ENCODE measurements at regions not wholly inside any gene's neighbourhood (a gene's known extent, or its start where the extent isn't known, plus 50 kb on each side); places are given as distances from the start of the nearest gene placed in this dataset.
"Not testable (repeated sequence)": the region's sequence is repeated elsewhere in the genome, so short reads cannot be mapped to it uniquely, and the experiment has no call there.

DNA sequence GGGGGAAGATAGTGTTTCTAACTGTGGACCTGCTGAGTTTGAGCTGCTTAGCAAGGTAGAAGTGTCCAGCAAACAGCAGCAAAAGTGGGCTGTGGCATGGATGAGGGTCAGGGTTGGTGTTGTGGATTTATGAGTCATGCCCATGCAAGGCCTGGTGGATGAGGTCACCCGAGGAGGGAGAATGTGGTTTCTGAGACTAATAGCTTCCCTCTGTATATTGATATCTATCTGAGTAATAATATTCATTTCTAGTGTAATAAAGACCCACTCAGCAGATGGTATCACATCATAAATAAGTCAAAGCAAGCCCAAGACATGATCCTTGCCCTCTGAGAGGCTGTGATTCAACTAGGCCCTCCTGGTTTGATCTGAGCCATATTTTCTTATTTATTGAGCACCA, 597.8 kb upstream of the CLINT1 start:
- H3K27ac ChIP-seq = peak overlapping the region in 1 of 2 donors; percentile 21
- H3K4me3 ChIP-seq = no peak overlapping the region
- ATAC-seq (ENCODE audit: insufficient number of reproducible peaks, low FRiP score, low read depth) = no peak
- peak; percentile 31 for DNase-seq (ENCODE audit: low spot score)
- H3K9me3 ChIP-seq = no peaks in the 10 kb centered on the region
- no peaks in the 10 kb centered on the region for H3K27me3 ChIP-seq (replicated peaks; ENCODE audit: insufficient read depth)
- H3K4me1 ChIP-seq (ENCODE audit: control insufficient read depth in 1 of 2, low read depth in 2 of 2) = peaks cover 0 to 10% of the 10 kb centered on the region in 2 donors
- no peaks in the 10 kb centered on the region for H3K36me3 ChIP-seq
- TF ChIP-seq, protein P1, sequence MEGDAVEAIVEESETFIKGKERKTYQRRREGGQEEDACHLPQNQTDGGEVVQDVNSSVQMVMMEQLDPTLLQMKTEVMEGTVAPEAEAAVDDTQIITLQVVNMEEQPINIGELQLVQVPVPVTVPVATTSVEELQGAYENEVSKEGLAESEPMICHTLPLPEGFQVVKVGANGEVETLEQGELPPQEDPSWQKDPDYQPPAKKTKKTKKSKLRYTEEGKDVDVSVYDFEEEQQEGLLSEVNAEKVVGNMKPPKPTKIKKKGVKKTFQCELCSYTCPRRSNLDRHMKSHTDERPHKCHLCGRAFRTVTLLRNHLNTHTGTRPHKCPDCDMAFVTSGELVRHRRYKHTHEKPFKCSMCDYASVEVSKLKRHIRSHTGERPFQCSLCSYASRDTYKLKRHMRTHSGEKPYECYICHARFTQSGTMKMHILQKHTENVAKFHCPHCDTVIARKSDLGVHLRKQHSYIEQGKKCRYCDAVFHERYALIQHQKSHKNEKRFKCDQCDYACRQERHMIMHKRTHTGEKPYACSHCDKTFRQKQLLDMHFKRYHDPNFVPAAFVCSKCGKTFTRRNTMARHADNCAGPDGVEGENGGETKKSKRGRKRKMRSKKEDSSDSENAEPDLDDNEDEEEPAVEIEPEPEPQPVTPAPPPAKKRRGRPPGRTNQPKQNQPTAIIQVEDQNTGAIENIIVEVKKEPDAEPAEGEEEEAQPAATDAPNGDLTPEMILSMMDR (IDR thresholded peaks at IDR 0.05) = no peak

DNA sequence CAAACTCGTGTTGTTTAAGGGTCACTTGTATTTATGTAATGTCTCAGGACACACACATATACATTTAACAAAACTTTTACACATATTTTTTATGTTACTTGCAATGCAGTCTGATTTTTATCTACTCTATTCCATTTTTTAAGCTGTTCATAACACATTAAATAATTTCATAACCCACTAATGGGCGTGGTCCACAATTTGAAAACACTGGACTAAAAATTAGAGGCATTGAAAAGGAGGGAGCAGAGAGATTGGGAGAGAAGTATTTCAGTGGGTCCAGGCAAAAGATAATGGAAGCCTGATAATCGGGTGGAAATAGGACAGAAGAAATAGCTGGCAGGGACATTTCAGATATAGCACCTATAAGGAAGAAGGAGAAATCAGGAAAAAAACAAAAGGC, 597.3 kb upstream of the CLINT1 start:
- ATAC-seq (ENCODE audit: insufficient number of reproducible peaks, low FRiP score, low read depth) = no peak
- TF ChIP-seq, protein P1 (IDR thresholded peaks at IDR 0.05) = no peak
- no peaks in the 10 kb centered on the region for H3K36me3 ChIP-seq
- H3K9me3 ChIP-seq = no peaks in the 10 kb centered on the region
- H3K27me3 ChIP-seq (replicated peaks; ENCODE audit: insufficient read depth) = no peaks in the 10 kb centered on the region
- peaks cover 3 to 8% of the 10 kb centered on the region in 2 donors for H3K4me1 ChIP-seq (ENCODE audit: control insufficient read depth in 1 of 2, low read depth in 2 of 2)
- no peak for DNase-seq (ENCODE audit: low spot score)
- peak overlapping the region in 1 of 2 donors; percentile 21 for H3K27ac ChIP-seq
- H3K4me3 ChIP-seq = no peak overlapping the region

DNA sequence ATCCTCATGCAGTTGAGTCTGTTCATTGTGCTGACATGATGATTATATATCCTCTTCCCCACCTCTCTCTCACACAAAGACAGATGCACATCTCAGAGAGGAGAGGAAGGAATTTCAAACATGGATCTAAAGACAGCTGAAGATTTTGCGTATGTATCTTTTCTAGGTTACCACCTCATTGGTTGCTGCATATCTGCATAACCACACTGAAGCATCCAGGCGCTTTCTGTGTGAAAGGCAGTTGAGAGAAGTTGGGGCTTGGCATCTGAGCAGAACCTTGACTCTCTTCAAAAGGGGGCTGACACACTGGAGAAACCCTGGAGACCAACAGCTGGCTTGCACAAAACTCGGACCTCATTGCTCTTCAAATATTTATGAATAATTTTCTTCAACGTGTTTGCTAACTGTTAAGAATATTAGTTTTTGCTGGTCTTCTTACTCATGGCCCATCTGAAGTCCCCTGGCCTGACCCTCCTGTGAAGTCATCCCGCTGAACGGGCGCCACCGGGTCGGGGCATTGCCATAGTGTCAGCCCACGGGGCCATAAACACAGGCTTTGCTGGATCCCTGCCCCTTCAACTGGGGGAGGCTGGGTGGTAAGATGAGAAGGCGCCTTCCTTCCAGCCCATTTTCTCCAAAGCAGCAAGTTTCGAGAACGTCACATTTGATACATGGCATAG, 593.2 kb upstream of the CLINT1 start:
- Histone ChIP-seq H3K27me3 (replicated peaks; ENCODE audit: insufficient read depth) (no peaks in the 10 kb centered on the region), H3K4me1 (ENCODE audit: control insufficient read depth in 1 of 2, low read depth in 2 of 2) (peaks cover 5 to 10% of the 10 kb centered on the region in 2 donors), H3K27ac (peak overlapping the region in 1 of 2 donors; percentile 34), H3K9me3 (no peaks in the 10 kb centered on the region), H3K36me3 (no peaks in the 10 kb centered on the region), H3K4me3 (no peak overlapping the region)
- DNase-seq (ENCODE audit: low spot score) = no peak
- ATAC-seq (ENCODE audit: insufficient number of reproducible peaks, low FRiP score, low read depth) = no peak
- TF ChIP-seq, protein P1 (IDR thresholded peaks at IDR 0.05) = no peak

DNA sequence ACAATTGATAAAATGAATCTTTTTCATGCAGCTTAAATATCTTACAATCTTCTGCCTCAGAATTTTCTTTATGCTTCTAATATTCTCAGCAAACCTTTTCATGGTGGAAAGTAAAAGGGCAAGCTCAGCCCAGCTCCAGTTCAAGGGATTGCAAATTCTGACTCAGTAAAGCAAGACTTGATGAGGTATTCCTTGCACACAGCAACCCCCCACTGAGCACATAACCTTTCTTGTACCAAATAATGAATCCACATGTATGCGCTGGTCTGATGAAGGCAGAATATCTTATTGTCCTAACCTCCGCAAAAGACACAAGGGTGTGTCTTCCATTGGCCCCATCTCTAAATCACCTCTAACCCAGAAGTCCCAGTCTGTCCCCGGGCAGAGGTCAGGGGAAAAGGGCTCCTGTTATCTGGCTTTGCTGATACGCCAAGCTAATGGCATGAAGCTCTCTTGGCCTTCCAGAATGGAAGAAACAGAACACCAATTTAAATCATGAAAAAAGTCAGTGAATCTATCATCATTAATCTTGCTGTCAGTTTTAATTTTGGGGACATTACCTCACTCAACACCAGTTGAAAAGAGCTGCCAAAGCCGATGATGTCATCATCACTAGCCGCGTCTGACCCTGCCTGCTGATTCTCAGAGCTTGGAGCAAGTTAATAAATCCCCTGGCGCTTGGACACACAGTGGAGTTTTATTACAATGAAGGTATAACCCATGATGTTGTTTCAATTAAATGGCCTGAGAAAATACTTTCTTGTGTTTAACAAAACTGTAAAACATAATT, 592.5 kb upstream of the CLINT1 start:
- ATAC-seq (ENCODE audit: insufficient number of reproducible peaks, low FRiP score, low read depth) (peak; percentile 86), DNase-seq (ENCODE audit: low spot score) (peak; percentile 20)
- Histone ChIP-seq H3K27ac (peak overlapping the region in 1 of 2 donors; percentile 34), H3K4me1 (ENCODE audit: control insufficient read depth in 1 of 2, low read depth in 2 of 2) (peaks cover 5 to 10% of the 10 kb centered on the region in 2 donors), H3K36me3 (no peaks in the 10 kb centered on the region), H3K9me3 (no peaks in the 10 kb centered on the region), H3K4me3 (no peak overlapping the region), H3K27me3 (replicated peaks; ENCODE audit: insufficient read depth) (no peaks in the 10 kb centered on the region)
- TF ChIP-seq, protein P1 (IDR thresholded peaks at IDR 0.05) = no peak

DNA sequence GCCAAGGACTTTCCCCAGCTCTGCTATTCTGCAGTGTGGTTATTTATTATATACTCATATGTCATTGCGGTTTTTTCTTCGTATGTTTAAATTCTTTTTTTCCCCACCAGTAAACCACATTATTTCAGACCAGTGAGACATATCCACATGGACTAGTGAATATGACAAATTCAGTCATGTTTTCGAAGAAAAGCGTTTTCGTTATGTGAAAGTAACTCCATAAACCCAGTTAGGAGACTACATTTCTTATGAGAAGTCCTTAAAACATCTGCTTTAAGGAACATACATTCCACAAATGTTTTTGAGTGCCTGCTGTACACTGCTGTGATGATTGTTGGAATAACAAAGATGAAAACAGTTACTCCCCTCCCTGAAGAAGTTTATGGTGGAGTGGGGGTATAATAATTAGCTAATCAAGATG, 591.8 kb upstream of the CLINT1 start:
- H3K9me3 ChIP-seq = no peaks in the 10 kb centered on the region
- TF ChIP-seq, protein P1 (IDR thresholded peaks at IDR 0.05) = no peak
- H3K27me3 ChIP-seq (replicated peaks; ENCODE audit: insufficient read depth) = no peaks in the 10 kb centered on the region
- H3K36me3 ChIP-seq = no peaks in the 10 kb centered on the region
- H3K4me1 ChIP-seq (ENCODE audit: control insufficient read depth in 1 of 2, low read depth in 2 of 2) = peaks cover 5 to 10% of the 10 kb centered on the region in 2 donors
- ATAC-seq (ENCODE audit: insufficient number of reproducible peaks, low FRiP score, low read depth) (no peak), DNase-seq (ENCODE audit: low spot score) (no peak)
- H3K4me3 ChIP-seq = no peak overlapping the region
- no peak overlapping the region for H3K27ac ChIP-seq

DNA sequence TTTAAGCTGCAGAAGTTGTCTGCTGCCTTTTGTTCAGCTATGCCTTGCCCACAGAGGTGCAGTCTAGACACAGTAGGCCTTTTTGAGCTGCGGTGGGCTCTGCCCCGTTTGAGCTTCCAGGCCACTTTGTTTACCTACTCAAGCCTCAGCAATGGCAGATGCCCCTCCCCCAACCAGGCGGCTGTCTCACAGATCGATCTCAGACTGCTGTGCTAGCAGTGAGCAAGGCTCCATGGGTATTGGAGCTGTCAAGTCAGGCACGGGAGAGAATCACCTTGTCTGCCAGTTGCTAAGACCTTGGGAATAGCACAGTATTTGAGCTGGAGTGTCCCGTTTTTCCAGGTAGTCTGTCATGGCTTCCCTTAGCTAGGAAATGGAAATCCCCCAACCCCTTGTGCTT, 587.8 kb upstream of the CLINT1 start:
- DNase-seq (ENCODE audit: low spot score); H3K27me3 ChIP-seq (replicated peaks; ENCODE audit: insufficient read depth); H3K27ac ChIP-seq; H3K36me3 ChIP-seq; H3K4me3 ChIP-seq; ATAC-seq (ENCODE audit: insufficient number of reproducible peaks, low FRiP score, low read depth); H3K9me3 ChIP-seq: not testable (repeated sequence)
- H3K4me1 ChIP-seq (ENCODE audit: control insufficient read depth in 1 of 2, low read depth in 2 of 2) = peaks cover 5 to 10% of the 10 kb centered on the region in 2 donors

DNA sequence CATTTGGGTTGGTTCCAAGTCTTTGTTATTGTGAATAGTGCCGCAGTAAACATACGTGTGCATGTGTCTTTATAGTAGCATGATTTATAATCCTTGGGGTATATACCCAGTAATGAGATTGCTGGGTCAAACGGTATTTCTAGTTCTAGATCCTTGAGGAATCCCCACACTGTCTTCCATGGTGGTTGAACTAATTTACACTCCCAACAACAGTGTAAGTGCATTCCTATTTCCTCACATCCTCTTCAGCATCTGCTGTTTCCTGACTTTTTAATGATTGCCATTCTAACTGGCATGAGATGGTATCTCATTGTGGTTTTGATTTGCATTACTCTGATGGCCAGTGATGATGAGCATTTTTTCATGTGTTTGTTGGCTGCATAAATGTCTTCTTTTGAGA, 580.3 kb upstream of the CLINT1 start:
- not testable (repeated sequence) for H3K9me3 ChIP-seq; H3K36me3 ChIP-seq; ATAC-seq (ENCODE audit: insufficient number of reproducible peaks, low FRiP score, low read depth); H3K27ac ChIP-seq; H3K27me3 ChIP-seq (replicated peaks; ENCODE audit: insufficient read depth); H3K4me3 ChIP-seq; H3K4me1 ChIP-seq (ENCODE audit: control insufficient read depth in 1 of 2, low read depth in 2 of 2); DNase-seq (ENCODE audit: low spot score)
